Activated CD8-positive, alpha-beta memory T cell treated with anti-CD3 and anti-CD28 coated beads, Interleukin-2, amount 10 ng/mL, durations not matched to agents 7 days and 5 days (primary cell): ENCODE measurements at regions not wholly inside any gene's neighbourhood (a gene's known extent, or its start where the extent isn't known, plus 50 kb on each side); places are given as distances from the start of the nearest gene placed in this dataset.
"Not testable (repeated sequence)": the region's sequence is repeated elsewhere in the genome, so short reads cannot be mapped to it uniquely, and the experiment has no call there.

Experiments
- ATAC-seq: fragments of 150-1000 bp; cut with Tn5 transposase; one replicate; pipeline ENCODE4 v1.10.0; 2021; ENCODE audit warnings: moderate library complexity
- CTCF ChIA-PET: fragments of 350-600 bp; sonication (Branson Sonifier 250); formaldehyde crosslinking; loops from one replicate; lab custom pipeline; 2021; ENCODE audit warnings: antibody characterized with exemption; lab: Charles Lee
- DNase-seq: peaks from one replicate; pipeline ENCODE4 v3.0.0-alpha.2; 2020
- H3K27ac Mint-ChIP-seq: one replicate; pipeline ENCODE4 v1.8.0; 2021; ENCODE audit warnings: mild to moderate bottlenecking, mixed read lengths
- H3K27me3 Mint-ChIP-seq: one replicate; pipeline ENCODE4 v1.8.0; 2021; ENCODE audit warnings: mixed read lengths
- H3K36me3 Mint-ChIP-seq: one replicate; pipeline ENCODE4 v1.8.0; 2021; ENCODE audit warnings: mild to moderate bottlenecking, mixed read lengths
- H3K4me1 Mint-ChIP-seq: one replicate; pipeline ENCODE4 v1.8.0; 2021; ENCODE audit warnings: mixed read lengths
- H3K4me3 Mint-ChIP-seq: one replicate; pipeline ENCODE4 v1.8.0; 2021; ENCODE audit warnings: mild to moderate bottlenecking, moderate library complexity, mixed read lengths
- H3K9me3 Mint-ChIP-seq: one replicate; pipeline ENCODE4 v1.8.0; 2022; ENCODE audit warnings: low read depth, mixed read lengths

- H3K36me3 Mint-ChIP-seq: peaks cover 2% of the 10 kb centered on the region
- H3K9me3 Mint-ChIP-seq: no peaks in the 10 kb centered on the region
- H3K4me1 Mint-ChIP-seq: no peaks in the 10 kb centered on the region
- ATAC-seq (no peak), DNase-seq (no peak)
- no peak overlapping the region for H3K4me3 Mint-ChIP-seq
- H3K27ac Mint-ChIP-seq: no peak overlapping the region
- CTCF ChIA-PET: no interaction called here
- no peaks in the 10 kb centered on the region for H3K27me3 Mint-ChIP-seq
These were observed 96.9 kb downstream of the ATP6V1G3 start for GRCh38 chr1:198443365-198444233.

DNA sequence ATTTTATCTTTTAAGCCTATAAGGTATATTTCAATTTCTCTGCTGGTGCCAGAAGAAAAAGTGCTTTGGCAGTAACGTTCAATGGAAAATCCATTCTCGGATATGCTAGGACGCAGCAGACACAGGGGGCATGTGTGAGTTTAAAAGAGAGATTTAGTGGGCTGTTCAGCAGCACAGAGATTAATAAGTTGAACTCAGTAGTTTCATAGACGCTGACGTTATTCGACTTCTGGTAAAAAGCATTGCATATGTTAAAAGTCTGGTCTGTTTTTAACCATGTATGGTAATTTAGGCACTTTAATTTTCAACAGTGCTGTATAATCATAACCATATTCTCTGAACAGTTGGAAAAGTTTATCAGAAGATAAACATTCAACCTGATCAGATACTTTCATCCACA lies 99.6 kb downstream of the ATP6V1G3 start:
- DNase-seq (no peak), ATAC-seq (no peak)
- Mint-ChIP-seq H3K36me3 (peaks cover 2% of the 10 kb centered on the region), H3K9me3 (no peaks in the 10 kb centered on the region), H3K4me1 (no peaks in the 10 kb centered on the region), H3K4me3 (no peak overlapping the region), H3K27me3 (no peaks in the 10 kb centered on the region), H3K27ac (no peak overlapping the region)
- CTCF ChIA-PET: no interaction called here

DNA sequence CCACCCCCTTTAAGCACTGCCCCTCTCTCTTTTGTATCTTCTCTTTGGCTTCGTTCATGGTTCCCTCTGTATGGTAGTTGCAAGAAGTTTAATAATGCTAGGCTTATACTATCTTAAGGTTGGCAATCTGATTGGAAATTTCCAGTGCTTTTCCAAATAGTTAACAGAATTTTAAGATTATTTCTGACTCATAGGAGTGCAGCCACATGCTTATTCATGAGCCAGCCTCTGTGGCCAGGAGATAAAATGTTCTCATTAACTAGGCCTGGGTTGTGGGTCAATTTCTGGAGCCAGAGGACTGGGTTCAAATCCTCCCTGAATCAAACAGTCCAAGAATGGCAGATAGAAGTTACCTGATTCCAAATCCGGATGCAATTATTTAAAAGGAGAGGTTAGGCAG lies 103.1 kb downstream of the ATP6V1G3 start:
- H3K36me3 Mint-ChIP-seq: peaks cover 3% of the 10 kb centered on the region
- CTCF ChIA-PET: no interaction called here
- DNase-seq: no peak
- H3K27me3 Mint-ChIP-seq: peaks cover 2% of the 10 kb centered on the region
- H3K27ac Mint-ChIP-seq: no peak overlapping the region
- H3K9me3 Mint-ChIP-seq: peaks cover 7% of the 10 kb centered on the region
- H3K4me1 Mint-ChIP-seq: no peaks in the 10 kb centered on the region
- no peak overlapping the region for H3K4me3 Mint-ChIP-seq
- ATAC-seq: no peak

DNA sequence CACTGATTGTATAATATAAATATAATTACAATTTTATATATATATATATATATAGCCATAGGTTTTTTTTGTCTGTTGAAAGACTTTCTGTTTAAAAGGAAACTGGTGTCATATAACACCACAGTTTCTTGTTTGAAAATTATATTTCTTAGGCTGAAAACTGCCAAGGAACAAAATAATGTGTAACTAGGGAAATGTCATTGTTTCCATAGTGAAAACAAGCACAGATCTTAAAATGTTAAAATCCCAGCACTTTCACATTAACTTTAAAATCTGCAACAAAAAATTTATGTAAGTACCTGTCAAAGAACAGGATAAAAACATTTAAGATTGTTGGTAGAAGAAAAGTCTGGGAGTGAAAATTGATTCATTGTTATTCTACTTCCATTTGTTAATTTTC lies 104.2 kb downstream of the ATP6V1G3 start:
- Mint-ChIP-seq H3K27me3 (peaks cover 2% of the 10 kb centered on the region), H3K4me3 (no peak overlapping the region), H3K36me3 (peaks cover 3% of the 10 kb centered on the region), H3K9me3 (peaks cover 13% of the 10 kb centered on the region), H3K4me1 (no peaks in the 10 kb centered on the region), H3K27ac (no peak overlapping the region)
- no peak for ATAC-seq
- CTCF ChIA-PET: no interaction called here
- DNase-seq: no peak

- peaks cover 2% of the 10 kb centered on the region for H3K27me3 Mint-ChIP-seq
- CTCF ChIA-PET: no interaction called here
- no peak overlapping the region for H3K4me3 Mint-ChIP-seq
- peaks cover 5% of the 10 kb centered on the region for H3K36me3 Mint-ChIP-seq
- H3K4me1 Mint-ChIP-seq: no peaks in the 10 kb centered on the region
- H3K9me3 Mint-ChIP-seq: peaks cover 13% of the 10 kb centered on the region
- DNase-seq (no peak), ATAC-seq (no peak)
- no peak overlapping the region for H3K27ac Mint-ChIP-seq
These were observed 105.4 kb downstream of the ATP6V1G3 start for GRCh38 chr1:198435056-198435455.

DNA sequence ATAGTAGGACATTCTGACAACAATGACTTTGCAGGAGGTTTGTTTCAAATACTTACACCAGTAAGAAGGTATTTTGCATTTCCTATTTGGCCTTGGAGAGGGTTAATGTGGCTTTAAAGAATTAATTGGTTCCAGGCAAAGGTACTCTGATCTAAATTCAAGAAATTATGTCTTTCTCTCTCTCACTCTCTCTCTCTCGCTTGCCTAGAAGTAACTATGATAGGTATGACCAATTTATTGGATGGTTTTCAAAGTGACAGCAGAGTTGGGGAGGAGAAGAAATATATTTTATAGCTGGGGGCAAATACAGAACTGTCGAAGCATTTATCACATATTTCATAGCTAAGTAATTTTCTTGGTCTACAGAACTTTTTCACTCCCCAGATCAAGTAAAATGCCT lies 116.0 kb downstream of the ATP6V1G3 start:
- ATAC-seq (no peak), DNase-seq (no peak)
- CTCF ChIA-PET: no interaction called here
- Mint-ChIP-seq H3K4me1 (no peaks in the 10 kb centered on the region), H3K27ac (no peak overlapping the region), H3K9me3 (no peaks in the 10 kb centered on the region), H3K4me3 (no peak overlapping the region), H3K36me3 (no peaks in the 10 kb centered on the region), H3K27me3 (peaks cover 6% of the 10 kb centered on the region)

- CTCF ChIA-PET: no interaction called here
- ATAC-seq (no peak), DNase-seq (no peak)
- Mint-ChIP-seq H3K4me3 (no peak overlapping the region), H3K4me1 (no peaks in the 10 kb centered on the region), H3K36me3 (peaks cover 2% of the 10 kb centered on the region), H3K27me3 (peaks cover 6% of the 10 kb centered on the region), H3K27ac (no peak overlapping the region), H3K9me3 (no peaks in the 10 kb centered on the region)
These were observed 116.8 kb downstream of the ATP6V1G3 start for GRCh38 chr1:198423673-198424072.

GRCh38 chr1:198417039-198417438 lies 123.4 kb downstream of the ATP6V1G3 start:
- peaks cover 15% of the 10 kb centered on the region for H3K27me3 Mint-ChIP-seq
- H3K4me3 Mint-ChIP-seq: no peak overlapping the region
- ATAC-seq (no peak), DNase-seq (no peak)
- H3K4me1 Mint-ChIP-seq: no peaks in the 10 kb centered on the region
- CTCF ChIA-PET: no interaction called here
- peaks cover 5% of the 10 kb centered on the region for H3K36me3 Mint-ChIP-seq
- H3K9me3 Mint-ChIP-seq: peaks cover 2% of the 10 kb centered on the region
- H3K27ac Mint-ChIP-seq: no peak overlapping the region

GRCh38 chr1:198416296-198416695 lies 124.2 kb downstream of the ATP6V1G3 start:
- Mint-ChIP-seq H3K36me3 (peaks cover 5% of the 10 kb centered on the region), H3K4me3 (no peak overlapping the region), H3K27ac (no peak overlapping the region), H3K9me3 (peaks cover 2% of the 10 kb centered on the region), H3K4me1 (no peaks in the 10 kb centered on the region), H3K27me3 (peaks cover 15% of the 10 kb centered on the region)
- ATAC-seq (no peak), DNase-seq (no peak)
- CTCF ChIA-PET: no interaction called here

DNA sequence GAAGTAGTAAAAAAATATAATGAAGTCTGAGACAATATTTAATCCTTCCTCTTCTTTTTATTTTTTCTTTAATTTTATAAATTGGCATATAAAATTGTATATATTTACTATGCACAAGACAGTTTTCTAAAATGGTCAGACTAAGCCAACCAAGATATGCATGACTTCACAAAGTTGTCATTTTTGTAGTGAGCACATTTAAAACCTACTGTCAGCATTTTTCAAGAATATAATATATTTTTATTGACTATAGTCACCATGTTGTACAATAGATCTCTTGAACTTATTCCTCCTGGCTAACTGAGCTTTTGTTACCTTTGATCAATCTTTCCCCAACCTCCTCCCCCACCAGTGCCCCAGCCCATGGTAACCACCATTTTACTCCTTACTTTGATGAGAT lies 129.2 kb downstream of the ATP6V1G3 start:
- ATAC-seq (no peak), DNase-seq (no peak)
- CTCF ChIA-PET: no interaction called here
- Mint-ChIP-seq H3K4me3 (no peak overlapping the region), H3K27ac (no peak overlapping the region), H3K9me3 (peaks cover 2% of the 10 kb centered on the region), H3K36me3 (peaks cover 5% of the 10 kb centered on the region), H3K4me1 (no peaks in the 10 kb centered on the region), H3K27me3 (peaks cover 7% of the 10 kb centered on the region)

DNA sequence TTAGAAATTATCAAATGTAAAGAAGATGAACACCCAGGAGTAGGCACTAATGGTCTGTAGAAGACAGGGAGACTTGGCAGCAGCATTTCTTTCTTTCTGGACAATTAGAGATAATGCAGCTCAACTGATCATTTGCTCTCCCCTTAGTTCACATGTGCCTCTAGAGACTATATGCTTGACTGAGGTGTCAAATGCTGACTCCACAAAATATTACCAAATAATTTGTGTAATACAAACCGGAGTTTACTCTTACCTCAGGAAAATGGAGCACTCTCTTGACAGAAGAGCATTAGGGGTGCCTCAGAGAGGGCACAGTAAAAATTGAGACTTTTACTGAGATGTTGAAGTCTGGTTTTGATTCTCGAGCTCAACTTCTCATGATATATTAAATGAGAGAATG lies 131.8 kb downstream of the ATP6V1G3 start:
- DNase-seq: no peak
- H3K27ac Mint-ChIP-seq: no peak overlapping the region
- no peaks in the 10 kb centered on the region for H3K27me3 Mint-ChIP-seq
- peaks cover 9% of the 10 kb centered on the region for H3K36me3 Mint-ChIP-seq
- no peaks in the 10 kb centered on the region for H3K4me1 Mint-ChIP-seq
- no peak overlapping the region for H3K4me3 Mint-ChIP-seq
- peaks cover 4% of the 10 kb centered on the region for H3K9me3 Mint-ChIP-seq
- ATAC-seq: no peak
- CTCF ChIA-PET: no interaction called here

DNA sequence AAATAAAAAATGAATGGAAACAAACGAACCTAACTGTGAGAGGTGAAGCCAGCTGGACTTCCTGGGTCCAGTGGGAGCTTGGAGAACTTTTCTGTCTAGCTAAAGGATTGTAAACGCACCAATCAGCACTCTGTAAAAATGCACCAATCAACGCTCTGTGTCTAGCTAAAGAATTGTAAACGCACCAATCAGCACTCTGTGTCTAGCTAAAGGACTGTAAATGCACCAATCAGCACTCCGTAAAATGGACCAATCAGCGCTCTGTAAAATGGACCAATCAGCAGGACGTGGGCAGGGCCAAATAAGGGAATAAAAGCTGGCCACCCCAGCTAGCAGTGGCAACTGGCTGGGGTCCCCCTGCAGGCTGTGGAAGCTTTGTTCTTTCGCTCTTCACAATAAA lies 135.8 kb downstream of the ATP6V1G3 start:
- ATAC-seq, CTCF ChIA-PET, H3K4me3 Mint-ChIP-seq, DNase-seq, H3K36me3 Mint-ChIP-seq, H3K4me1 Mint-ChIP-seq, H3K27ac Mint-ChIP-seq, H3K9me3 Mint-ChIP-seq, H3K27me3 Mint-ChIP-seq: not testable (repeated sequence)

DNA sequence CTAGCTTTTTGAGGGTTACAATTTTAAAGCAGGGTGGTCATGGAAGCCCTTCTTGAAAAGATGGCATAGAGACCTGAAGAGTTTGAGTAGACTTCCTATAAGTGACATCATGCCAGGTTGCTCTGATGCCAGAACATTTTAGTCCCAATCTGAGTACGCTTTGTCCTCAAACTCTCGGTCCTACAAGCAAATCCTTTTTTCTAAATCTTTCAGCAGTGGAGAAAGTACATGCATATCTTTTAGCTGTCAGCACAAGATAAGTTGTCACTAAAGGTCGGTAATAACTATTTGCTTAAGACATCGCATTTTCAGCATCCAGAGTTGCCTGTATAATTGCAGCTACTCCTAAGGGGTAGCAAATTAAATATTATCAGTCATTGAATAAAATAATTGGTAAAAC lies 140.4 kb downstream of the ATP6V1G3 start:
- ATAC-seq (no peak), DNase-seq (no peak)
- H3K27me3 Mint-ChIP-seq: peaks cover 12% of the 10 kb centered on the region
- H3K27ac Mint-ChIP-seq: no peak overlapping the region
- peaks cover 2% of the 10 kb centered on the region for H3K9me3 Mint-ChIP-seq
- H3K36me3 Mint-ChIP-seq: peaks cover 2% of the 10 kb centered on the region
- CTCF ChIA-PET: no interaction called here
- no peaks in the 10 kb centered on the region for H3K4me1 Mint-ChIP-seq
- H3K4me3 Mint-ChIP-seq: no peak overlapping the region

DNA sequence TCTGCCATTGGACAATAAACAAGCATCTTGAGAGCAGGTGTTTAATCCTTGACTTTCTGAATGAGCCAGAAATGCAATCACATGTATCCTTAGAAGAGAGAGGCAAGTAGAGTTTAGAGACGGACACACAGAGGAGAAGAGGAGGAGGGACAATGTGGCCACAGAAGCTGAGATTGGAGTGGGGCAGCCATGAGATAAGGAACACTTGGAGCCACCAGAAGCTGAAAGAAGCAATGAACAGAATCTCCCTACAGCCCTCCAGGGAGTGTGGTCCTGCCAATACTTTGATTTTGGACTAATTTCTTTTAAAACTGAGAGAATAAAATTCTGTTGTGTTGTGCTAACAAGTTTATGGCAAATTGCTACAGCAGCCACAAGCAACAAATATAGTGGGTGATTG lies 141.0 kb downstream of the ATP6V1G3 start:
- no peaks in the 10 kb centered on the region for H3K9me3 Mint-ChIP-seq
- no peak overlapping the region for H3K27ac Mint-ChIP-seq
- ATAC-seq: no peak
- CTCF ChIA-PET: no interaction called here
- DNase-seq: no peak
- peaks cover 12% of the 10 kb centered on the region for H3K27me3 Mint-ChIP-seq
- H3K4me3 Mint-ChIP-seq: no peak overlapping the region
- peaks cover 1% of the 10 kb centered on the region for H3K4me1 Mint-ChIP-seq
- H3K36me3 Mint-ChIP-seq: no peaks in the 10 kb centered on the region
